ENCODE measurements at regions not wholly inside any gene's neighbourhood (a gene's known extent, or its start where the extent isn't known, plus 50 kb on each side); places are given as distances from the start of the nearest gene placed in this dataset.
A peak's percentile ranks its signal among the peaks of the same experiment; 100 is the strongest.

DNA sequence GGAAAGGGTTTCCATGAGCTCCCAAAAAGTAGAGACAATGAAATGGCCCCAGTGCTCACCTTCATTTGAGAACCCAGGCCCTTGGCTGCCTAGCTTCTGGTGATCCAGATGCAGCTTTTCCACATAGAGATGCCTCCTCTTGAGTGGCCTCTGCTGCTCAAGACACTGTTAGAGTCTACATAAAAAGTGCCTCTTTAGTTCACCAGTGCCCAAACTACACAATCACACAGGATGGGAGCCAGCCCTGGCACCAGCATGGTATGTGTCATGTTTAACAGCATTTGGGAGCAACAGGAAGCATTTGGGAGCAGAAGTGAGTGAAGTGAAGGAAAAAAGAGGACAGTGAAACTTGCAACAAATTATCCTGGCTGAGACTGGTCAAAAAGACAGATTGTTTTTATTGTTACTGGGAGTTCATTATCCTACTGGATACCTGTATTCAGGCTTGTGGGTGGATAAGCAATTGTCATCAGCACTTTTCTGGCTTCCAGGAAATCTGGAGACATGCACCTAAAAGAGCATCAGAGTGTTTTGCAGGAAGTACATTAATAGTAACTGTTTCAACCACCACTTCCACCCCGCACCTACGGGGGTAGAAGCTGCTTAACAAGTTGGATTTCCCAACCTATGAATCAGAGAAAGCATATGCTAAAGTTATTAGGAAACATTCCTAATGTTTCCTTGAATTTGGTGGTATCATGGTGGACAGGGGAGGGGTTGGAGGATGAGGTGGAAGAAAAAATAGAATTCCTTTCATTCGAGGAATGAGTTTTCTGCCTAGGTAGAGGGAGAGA lies 416.2 kb downstream of the IGSF11 start:
- TF ChIP-seq ESRRG (CRISPR knock-in tag; IDR thresholded peaks at IDR 0.05) (no peak), OSR1 (CRISPR knock-in tag; IDR thresholded peaks at IDR 0.05) (no peak)
- TF ChIP-seq, protein P1, sequence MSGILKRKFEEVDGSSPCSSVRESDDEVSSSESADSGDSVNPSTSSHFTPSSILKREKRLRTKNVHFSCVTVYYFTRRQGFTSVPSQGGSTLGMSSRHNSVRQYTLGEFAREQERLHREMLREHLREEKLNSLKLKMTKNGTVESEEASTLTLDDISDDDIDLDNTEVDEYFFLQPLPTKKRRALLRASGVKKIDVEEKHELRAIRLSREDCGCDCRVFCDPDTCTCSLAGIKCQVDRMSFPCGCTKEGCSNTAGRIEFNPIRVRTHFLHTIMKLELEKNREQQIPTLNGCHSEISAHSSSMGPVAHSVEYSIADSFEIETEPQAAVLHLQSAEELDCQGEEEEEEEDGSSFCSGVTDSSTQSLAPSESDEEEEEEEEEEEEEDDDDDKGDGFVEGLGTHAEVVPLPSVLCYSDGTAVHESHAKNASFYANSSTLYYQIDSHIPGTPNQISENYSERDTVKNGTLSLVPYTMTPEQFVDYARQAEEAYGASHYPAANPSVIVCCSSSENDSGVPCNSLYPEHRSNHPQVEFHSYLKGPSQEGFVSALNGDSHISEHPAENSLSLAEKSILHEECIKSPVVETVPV (CRISPR knock-in tag; IDR thresholded peaks at IDR 0.05), result no peak
- TF ChIP-seq, protein P2, sequence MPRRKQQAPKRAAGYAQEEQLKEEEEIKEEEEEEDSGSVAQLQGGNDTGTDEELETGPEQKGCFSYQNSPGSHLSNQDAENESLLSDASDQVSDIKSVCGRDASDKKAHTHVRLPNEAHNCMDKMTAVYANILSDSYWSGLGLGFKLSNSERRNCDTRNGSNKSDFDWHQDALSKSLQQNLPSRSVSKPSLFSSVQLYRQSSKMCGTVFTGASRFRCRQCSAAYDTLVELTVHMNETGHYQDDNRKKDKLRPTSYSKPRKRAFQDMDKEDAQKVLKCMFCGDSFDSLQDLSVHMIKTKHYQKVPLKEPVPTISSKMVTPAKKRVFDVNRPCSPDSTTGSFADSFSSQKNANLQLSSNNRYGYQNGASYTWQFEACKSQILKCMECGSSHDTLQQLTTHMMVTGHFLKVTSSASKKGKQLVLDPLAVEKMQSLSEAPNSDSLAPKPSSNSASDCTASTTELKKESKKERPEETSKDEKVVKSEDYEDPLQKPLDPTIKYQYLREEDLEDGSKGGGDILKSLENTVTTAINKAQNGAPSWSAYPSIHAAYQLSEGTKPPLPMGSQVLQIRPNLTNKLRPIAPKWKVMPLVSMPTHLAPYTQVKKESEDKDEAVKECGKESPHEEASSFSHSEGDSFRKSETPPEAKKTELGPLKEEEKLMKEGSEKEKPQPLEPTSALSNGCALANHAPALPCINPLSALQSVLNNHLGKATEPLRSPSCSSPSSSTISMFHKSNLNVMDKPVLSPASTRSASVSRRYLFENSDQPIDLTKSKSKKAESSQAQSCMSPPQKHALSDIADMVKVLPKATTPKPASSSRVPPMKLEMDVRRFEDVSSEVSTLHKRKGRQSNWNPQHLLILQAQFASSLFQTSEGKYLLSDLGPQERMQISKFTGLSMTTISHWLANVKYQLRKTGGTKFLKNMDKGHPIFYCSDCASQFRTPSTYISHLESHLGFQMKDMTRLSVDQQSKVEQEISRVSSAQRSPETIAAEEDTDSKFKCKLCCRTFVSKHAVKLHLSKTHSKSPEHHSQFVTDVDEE (CRISPR knock-in tag; IDR thresholded peaks at IDR 0.05), result no peak
- ATAC-seq, result no peak

DNA sequence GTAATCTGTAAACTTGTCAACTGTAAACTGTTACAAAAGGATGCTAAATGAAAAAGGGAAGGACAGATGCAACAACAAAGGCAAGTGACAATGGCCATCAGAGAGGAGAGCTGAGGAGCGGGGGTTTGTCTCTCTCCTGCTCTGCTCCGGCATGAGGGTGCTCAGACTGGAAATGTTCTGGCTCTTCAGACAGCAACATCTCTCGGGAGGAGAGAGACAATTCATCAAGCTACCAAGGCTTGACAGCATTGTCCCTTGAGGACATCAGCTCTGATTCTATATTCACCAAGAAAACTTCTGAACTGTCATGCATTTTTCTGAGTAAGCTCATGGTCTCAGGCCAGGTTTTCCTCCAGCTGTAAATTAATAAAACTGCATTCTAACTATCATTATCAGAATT lies 408.2 kb downstream of the IGSF11 start:
- TF ChIP-seq ESRRG (CRISPR knock-in tag; IDR thresholded peaks at IDR 0.05) (no peak), GLIS3 (CRISPR knock-in tag; IDR thresholded peaks at IDR 0.05) (no peak), ARNTL (CRISPR knock-in tag; IDR thresholded peaks at IDR 0.05; ENCODE audit: borderline replicate concordance, low read depth) (no peak), ZFP3 (CRISPR knock-in tag; IDR thresholded peaks at IDR 0.05) (no peak), ISL1 (CRISPR knock-in tag; IDR thresholded peaks at IDR 0.05) (no peak)
- TF ChIP-seq, protein P2 (CRISPR knock-in tag; IDR thresholded peaks at IDR 0.05), result no peak
- ATAC-seq, result no peak

DNA sequence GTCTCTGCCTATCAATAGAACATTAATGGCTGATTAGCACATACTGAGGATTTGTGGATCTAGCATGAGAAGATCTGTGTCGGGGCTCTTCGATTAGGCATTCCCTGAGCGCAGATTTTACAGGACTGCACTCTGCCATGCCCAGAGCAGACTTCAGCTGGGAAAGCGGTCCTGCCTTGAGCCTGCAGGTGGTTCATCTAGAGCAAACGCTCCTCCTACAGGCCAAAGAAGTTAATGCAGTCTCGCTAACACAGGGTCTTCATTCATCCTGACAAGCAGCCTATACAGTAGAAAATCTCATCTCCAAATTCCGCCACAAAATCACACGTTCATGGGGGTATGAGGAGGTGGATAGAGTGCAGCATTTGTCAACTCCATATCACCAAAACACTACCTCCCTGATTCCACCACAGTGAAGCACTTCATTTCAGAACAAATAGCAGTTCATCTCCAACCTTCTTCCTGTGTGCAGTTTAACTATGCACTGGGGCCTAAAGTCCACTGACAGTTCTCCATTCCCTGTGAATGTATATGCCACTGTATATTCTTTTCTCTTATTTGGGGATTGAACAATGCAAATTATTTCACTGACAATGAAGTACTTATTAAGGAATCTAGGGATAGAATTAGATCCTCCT lies 405.8 kb downstream of the IGSF11 start:
- peak; percentile 99 for ATAC-seq
- TF ChIP-seq ARNTL (CRISPR knock-in tag; IDR thresholded peaks at IDR 0.05; ENCODE audit: borderline replicate concordance, low read depth), result no peak
- TF ChIP-seq ISL1 (CRISPR knock-in tag; IDR thresholded peaks at IDR 0.05), result no peak

DNA sequence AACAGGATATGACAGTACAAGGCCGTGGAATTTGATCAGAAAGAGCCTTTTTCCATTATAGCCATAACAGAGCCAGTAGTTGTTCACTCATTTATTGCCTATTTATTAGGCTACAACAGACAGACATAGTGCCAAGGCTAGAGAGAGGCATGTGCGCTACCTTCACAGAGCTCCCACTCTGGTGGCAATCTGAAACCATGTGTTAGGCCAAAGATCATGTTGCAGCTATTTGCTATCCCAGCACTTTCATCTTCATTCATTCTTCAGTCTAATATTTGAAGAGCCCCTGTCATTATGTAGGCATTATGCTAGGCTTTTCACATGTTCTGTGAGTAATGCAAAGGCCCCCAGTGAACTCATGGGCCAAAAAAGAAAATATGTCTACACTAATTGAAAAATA lies 404.8 kb downstream of the IGSF11 start:
- ATAC-seq, result no peak
- TF ChIP-seq ZNF70 (CRISPR knock-in tag; IDR thresholded peaks at IDR 0.05), result no peak
- no peak for TF ChIP-seq ARNTL (CRISPR knock-in tag; IDR thresholded peaks at IDR 0.05; ENCODE audit: borderline replicate concordance, low read depth)
- no peak for TF ChIP-seq ZFP3 (CRISPR knock-in tag; IDR thresholded peaks at IDR 0.05)
- TF ChIP-seq, protein P3, sequence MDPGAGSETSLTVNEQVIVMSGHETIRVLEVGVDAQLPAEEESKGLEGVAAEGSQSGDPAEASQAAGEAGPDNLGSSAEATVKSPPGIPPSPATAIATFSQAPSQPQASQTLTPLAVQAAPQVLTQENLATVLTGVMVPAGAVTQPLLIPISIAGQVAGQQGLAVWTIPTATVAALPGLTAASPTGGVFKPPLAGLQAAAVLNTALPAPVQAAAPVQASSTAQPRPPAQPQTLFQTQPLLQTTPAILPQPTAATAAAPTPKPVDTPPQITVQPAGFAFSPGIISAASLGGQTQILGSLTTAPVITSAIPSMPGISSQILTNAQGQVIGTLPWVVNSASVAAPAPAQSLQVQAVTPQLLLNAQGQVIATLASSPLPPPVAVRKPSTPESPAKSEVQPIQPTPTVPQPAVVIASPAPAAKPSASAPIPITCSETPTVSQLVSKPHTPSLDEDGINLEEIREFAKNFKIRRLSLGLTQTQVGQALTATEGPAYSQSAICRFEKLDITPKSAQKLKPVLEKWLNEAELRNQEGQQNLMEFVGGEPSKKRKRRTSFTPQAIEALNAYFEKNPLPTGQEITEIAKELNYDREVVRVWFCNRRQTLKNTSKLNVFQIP (CRISPR knock-in tag; IDR thresholded peaks at IDR 0.05; ENCODE audit: borderline replicate concordance, low read depth), result no peak
- no peak for TF ChIP-seq RARB (CRISPR knock-in tag; IDR thresholded peaks at IDR 0.05)
- TF ChIP-seq, protein P4, sequence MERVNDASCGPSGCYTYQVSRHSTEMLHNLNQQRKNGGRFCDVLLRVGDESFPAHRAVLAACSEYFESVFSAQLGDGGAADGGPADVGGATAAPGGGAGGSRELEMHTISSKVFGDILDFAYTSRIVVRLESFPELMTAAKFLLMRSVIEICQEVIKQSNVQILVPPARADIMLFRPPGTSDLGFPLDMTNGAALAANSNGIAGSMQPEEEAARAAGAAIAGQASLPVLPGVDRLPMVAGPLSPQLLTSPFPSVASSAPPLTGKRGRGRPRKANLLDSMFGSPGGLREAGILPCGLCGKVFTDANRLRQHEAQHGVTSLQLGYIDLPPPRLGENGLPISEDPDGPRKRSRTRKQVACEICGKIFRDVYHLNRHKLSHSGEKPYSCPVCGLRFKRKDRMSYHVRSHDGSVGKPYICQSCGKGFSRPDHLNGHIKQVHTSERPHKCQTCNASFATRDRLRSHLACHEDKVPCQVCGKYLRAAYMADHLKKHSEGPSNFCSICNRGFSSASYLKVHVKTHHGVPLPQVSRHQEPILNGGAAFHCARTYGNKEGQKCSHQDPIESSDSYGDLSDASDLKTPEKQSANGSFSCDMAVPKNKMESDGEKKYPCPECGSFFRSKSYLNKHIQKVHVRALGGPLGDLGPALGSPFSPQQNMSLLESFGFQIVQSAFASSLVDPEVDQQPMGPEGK (CRISPR knock-in tag; IDR thresholded peaks at IDR 0.05; ENCODE audit: borderline replicate concordance), result no peak
- TF ChIP-seq CSDC2 (CRISPR knock-in tag; IDR thresholded peaks at IDR 0.05), result no peak
- no peak for TF ChIP-seq ZC3H10 (CRISPR knock-in tag; IDR thresholded peaks at IDR 0.05)
- TF ChIP-seq, protein P5, sequence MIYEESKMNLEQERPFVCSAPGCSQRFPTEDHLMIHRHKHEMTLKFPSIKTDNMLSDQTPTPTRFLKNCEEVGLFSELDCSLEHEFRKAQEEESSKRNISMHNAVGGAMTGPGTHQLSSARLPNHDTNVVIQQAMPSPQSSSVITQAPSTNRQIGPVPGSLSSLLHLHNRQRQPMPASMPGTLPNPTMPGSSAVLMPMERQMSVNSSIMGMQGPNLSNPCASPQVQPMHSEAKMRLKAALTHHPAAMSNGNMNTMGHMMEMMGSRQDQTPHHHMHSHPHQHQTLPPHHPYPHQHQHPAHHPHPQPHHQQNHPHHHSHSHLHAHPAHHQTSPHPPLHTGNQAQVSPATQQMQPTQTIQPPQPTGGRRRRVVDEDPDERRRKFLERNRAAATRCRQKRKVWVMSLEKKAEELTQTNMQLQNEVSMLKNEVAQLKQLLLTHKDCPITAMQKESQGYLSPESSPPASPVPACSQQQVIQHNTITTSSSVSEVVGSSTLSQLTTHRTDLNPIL (CRISPR knock-in tag; IDR thresholded peaks at IDR 0.05; ENCODE audit: low read depth), result no peak
- no peak for TF ChIP-seq BACH2 (CRISPR knock-in tag; IDR thresholded peaks at IDR 0.05; ENCODE audit: borderline replicate concordance)
- no peak for TF ChIP-seq ISL1 (CRISPR knock-in tag; IDR thresholded peaks at IDR 0.05)
- TF ChIP-seq PPARA (CRISPR knock-in tag; IDR thresholded peaks at IDR 0.05; ENCODE audit: borderline replicate concordance), result no peak
- TF ChIP-seq, protein P1 (CRISPR knock-in tag; IDR thresholded peaks at IDR 0.05), result no peak

Measured in SK-N-SH treated with all-trans-retinoic acid at 6 μM for 48 hours (cell line).